Mucosa of rectum (tissue), 2 donors: ENCODE measurements at regions not wholly inside any gene's neighbourhood (a gene's known extent, or its start where the extent isn't known, plus 50 kb on each side); places are given as distances from the start of the nearest gene placed in this dataset.
"Not testable (repeated sequence)": the region's sequence is repeated elsewhere in the genome, so short reads cannot be mapped to it uniquely, and the experiment has no call there.

Source experiments
- H3K27ac ChIP-seq, 2 donors: one replicate each; pipeline ENCODE4 v1.7.0; 2013; ENCODE audit warnings: inconsistent platforms in 2 of 2, low read depth in 2 of 2, low read length in 2 of 2
- H3K27me3 ChIP-seq, 2 donors: one replicate each; pipeline ENCODE4 v1.7.0; 2013; ENCODE audit warnings: low read length in 2 of 2; ENCODE audit not compliant: control insufficient read depth in 2 of 2, insufficient read depth in 2 of 2
- H3K36me3 ChIP-seq, 2 donors: one replicate each; pipeline ENCODE4 v1.7.0; 2013; ENCODE audit warnings: low read length in 2 of 2; ENCODE audit not compliant: control insufficient read depth in 2 of 2, insufficient read depth in 2 of 2
- H3K4me1 ChIP-seq, 2 donors: one replicate each; pipeline ENCODE4 v1.7.0; 2013; ENCODE audit warnings: low read length in 2 of 2, mild to moderate bottlenecking in 1 of 2; ENCODE audit not compliant: control insufficient read depth in 2 of 2, insufficient read depth in 2 of 2
- H3K4me3 ChIP-seq, 2 donors: one replicate each; pipeline ENCODE4 v1.7.0; 2013; ENCODE audit warnings: low read length in 2 of 2
- H3K9ac ChIP-seq, 2 donors: one replicate each; pipeline ENCODE4 v1.7.0; 2013; ENCODE audit warnings: low read length in 2 of 2, low read depth in 1 of 2, mild to moderate bottlenecking in 1 of 2
- H3K9me3 ChIP-seq, 2 donors: one replicate each; pipeline ENCODE4 v1.7.0; 2013; ENCODE audit warnings: low read length in 2 of 2; ENCODE audit not compliant: control insufficient read depth in 2 of 2
- donor health status: healthy.
- donor health status: Normal muscosa, but diverticular disease.

DNA sequence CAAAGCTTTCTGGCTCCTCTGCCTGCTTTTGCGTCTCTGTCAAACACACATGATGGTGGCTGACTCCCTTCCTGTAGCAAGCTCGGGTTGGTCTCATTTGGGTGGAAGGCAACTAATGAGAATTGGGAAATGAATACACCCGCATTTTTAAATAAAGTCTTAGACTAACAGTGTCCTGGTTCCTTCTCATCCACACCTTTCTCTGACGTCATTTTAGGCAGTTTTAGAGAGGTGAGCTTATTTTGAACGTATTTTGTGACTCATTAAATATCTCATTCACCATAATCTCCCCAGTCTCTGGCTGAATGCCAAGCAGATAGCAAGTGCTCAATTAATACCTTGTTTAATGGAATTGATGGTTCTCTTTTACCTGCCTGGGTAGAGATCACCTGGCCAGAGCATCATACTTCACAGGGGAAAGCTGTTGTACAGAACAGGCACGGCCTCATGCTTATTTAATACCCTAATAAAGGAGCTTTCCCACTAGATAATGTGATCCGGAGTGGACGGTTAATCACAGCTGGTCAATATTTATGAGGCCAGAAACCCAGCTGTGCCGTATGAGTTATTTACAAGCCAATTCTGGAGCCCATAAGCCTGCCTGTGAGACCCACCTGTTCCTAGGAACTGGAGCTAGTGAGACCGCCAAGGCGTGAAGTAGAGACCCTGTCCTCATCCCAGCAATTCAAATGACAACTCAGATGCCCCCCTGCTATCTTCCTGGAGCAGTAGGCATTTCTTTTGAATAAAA lies 149.7 kb upstream of the PROK2 start:
- Histone ChIP-seq H3K9me3 (no peaks in the 10 kb centered on the region), H3K4me1 (no peaks in the 10 kb centered on the region), H3K9ac (no peak overlapping the region), H3K27ac (no peak overlapping the region), H3K27me3 (no peaks in the 10 kb centered on the region), H3K4me3 (no peak overlapping the region), H3K36me3 (no peaks in the 10 kb centered on the region)

- Histone ChIP-seq H3K9ac (no peak overlapping the region), H3K9me3 (no peaks in the 10 kb centered on the region), H3K27ac (no peak overlapping the region), H3K36me3 (no peaks in the 10 kb centered on the region), H3K27me3 (no peaks in the 10 kb centered on the region), H3K4me3 (no peak overlapping the region), H3K4me1 (no peaks in the 10 kb centered on the region)
Measured at GRCh38 chr3:71931922-71932321, 147.0 kb upstream of the PROK2 start.

DNA sequence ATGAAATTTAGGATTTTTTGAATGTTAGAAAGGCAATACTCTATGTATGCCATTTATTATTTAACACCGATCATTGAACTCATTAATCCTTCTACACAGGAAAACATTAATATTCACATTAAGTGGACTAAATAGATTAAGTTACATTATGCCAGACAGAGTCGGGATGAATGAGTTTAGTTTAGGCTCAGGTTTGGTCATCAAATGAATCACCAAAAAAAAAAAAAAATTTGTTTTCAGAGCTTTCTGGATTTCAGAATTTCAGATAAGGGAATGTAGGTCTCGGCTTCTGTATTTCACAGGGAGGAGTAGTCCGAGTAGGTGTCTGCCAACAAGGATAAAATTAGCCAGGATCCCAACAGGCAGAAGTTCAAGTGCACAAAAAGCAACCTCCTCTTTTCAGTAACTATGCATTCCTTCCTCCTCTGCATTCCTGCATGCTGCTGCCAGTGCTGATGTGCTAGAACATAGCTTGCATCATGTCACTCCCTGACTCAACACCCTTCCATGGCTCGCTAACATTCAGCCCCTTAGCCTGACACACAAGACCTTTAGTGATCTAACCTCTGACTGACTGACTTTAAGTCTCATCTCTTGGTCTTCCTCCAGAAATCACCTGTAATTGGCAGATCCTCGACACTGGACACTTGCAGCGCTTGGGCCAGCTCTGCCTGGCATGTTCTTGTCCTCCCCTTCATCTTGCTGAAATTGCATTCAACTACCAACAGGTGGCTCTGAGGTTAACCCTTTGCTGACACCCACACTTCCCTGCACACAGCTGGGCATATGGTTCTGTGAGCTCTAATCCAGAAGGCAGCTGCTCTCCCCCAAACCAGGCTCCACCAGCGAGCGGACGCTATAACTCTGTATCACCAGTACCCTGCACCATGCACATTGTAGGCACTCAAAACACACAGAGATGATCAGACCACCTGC lies 145.4 kb upstream of the PROK2 start:
- Histone ChIP-seq H3K27me3 (no peaks in the 10 kb centered on the region), H3K36me3 (no peaks in the 10 kb centered on the region), H3K27ac (no peak overlapping the region), H3K9me3 (no peaks in the 10 kb centered on the region), H3K4me3 (no peak overlapping the region), H3K9ac (no peak overlapping the region), H3K4me1 (no peaks in the 10 kb centered on the region)

DNA sequence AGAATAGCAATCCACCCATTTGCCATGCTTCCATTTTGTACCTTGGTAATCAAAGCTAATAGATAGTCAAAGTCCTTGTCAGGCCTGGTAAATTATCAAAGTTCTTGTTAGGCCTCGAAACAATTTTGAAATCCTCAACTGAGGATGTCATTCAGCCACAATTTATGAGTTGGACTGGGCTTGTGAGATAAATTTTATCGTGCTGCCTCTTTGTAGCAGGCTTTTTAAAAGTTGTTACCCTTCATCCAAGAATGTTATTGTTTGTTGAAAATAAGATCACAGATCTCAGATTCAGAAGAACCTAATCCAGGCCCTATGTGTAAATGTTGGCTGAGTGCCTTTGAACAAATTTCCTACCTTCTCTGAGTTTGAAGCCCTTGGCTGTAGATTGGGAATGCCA lies 143.3 kb upstream of the PROK2 start:
- Histone ChIP-seq H3K27ac (no peak overlapping the region), H3K4me3 (no peak overlapping the region), H3K4me1 (no peaks in the 10 kb centered on the region), H3K9me3 (no peaks in the 10 kb centered on the region), H3K9ac (no peak overlapping the region), H3K36me3 (no peaks in the 10 kb centered on the region), H3K27me3 (no peaks in the 10 kb centered on the region)

DNA sequence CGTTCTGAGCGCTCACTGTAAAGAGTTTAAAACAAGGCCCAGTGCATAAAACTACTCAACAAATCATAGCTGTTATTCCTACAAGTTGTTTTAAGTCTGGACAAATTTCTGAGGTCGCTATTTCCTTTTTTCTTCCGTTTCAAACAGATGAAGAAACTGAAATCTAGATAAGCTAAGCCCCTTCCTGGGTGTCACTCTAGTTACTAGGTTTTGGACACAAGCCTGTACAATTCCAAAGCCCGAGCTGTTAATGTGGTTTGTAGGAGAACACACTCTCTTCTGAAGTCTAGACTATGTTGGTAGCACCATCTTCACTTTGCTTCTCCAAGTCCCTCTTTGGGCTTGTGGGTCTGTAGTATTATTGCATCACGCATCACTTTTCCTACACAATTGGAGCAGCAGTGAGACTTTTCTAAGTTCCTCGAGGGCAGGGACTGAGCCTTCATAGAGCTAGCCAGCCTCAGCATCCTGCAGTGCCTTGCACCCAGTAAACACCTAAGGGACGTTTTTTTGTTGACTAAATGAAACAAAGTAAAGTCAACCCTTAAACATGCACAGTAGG lies 142.6 kb upstream of the PROK2 start:
- H3K36me3 ChIP-seq = no peaks in the 10 kb centered on the region
- no peaks in the 10 kb centered on the region for H3K4me1 ChIP-seq

GRCh38 chr3:71926616-71927015 lies 141.7 kb upstream of the PROK2 start:
- Histone ChIP-seq H3K36me3 (no peaks in the 10 kb centered on the region), H3K4me1 (no peaks in the 10 kb centered on the region), H3K9me3 (no peaks in the 10 kb centered on the region), H3K27ac (no peak overlapping the region), H3K27me3 (no peaks in the 10 kb centered on the region), H3K9ac (no peak overlapping the region), H3K4me3 (no peak overlapping the region)

More for the DNA sequence above, 142.6 kb upstream of the PROK2 start:
- Histone ChIP-seq H3K27me3 (no peaks in the 10 kb centered on the region), H3K9me3 (no peaks in the 10 kb centered on the region), H3K4me3 (no peak overlapping the region), H3K9ac (no peak overlapping the region), H3K27ac (no peak overlapping the region)

DNA sequence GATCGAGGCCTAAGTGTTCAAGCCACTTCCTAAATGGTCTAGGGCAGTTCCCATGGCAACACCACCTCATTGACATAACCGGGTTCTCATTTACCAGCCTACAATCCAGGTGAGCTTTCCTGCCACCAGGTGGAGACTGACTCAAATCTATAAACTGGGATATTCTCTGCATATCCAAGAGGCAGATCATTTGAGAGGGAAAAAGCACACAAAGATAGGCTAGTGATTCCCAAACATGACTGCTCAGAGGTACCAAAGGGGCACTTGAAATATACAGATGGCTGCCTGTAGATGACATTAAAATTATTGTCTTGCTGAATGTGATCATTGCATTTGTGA lies 141.3 kb upstream of the PROK2 start:
- Histone ChIP-seq H3K27ac (no peak overlapping the region), H3K4me3 (no peak overlapping the region), H3K36me3 (no peaks in the 10 kb centered on the region), H3K9me3 (no peaks in the 10 kb centered on the region), H3K27me3 (no peaks in the 10 kb centered on the region), H3K9ac (no peak overlapping the region), H3K4me1 (no peaks in the 10 kb centered on the region)

- H3K9ac ChIP-seq, H3K9me3 ChIP-seq, H3K27ac ChIP-seq, H3K27me3 ChIP-seq, H3K4me3 ChIP-seq, H3K36me3 ChIP-seq, H3K4me1 ChIP-seq: not testable (repeated sequence)
Measured at GRCh38 chr3:71925511-71926261, 140.7 kb upstream of the PROK2 start.

DNA sequence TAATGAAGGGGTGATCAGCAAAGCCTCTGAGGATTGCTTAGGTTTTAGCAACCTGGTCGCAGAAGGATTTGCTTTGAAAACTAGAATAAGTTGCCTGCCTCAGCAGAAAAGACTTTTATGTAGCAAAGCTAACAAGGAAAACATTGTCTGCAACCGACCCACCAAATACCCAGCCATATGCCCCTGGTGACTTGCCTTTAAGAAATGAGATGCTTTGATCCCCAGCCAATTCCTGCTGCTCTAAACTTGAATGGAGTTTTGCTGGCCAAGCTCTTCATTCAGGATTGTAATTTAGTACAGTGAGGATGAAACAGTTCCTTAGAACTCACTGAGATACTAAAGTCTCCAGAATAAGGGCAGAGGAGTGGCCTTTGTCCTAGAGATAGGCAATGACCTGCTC lies 139.8 kb upstream of the PROK2 start:
- Histone ChIP-seq H3K36me3 (no peaks in the 10 kb centered on the region), H3K4me3 (no peak overlapping the region), H3K27me3 (no peaks in the 10 kb centered on the region), H3K27ac (no peak overlapping the region), H3K4me1 (no peaks in the 10 kb centered on the region), H3K9ac (no peak overlapping the region), H3K9me3 (no peaks in the 10 kb centered on the region)

DNA sequence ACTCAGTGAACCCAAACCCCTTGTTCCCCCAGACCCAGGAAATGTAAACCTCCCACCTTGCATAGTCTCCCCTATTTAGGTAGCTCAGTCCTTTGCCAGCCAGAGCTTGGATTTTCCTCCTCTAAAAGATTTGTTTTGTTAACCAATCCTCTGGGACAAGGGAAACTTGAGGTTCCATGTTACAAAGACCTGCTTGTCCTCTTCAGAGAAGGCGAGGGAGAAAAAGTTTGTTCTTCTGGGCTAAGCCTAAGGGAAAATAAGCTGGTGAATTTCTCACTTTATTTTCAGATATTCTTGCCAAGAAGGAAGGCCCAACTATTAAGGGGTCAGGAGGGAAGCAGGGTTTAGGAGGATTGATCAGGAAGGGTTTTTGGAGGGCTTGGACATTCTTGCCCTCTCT lies 136.1 kb upstream of the PROK2 start:
- Histone ChIP-seq H3K36me3 (no peaks in the 10 kb centered on the region), H3K4me3 (no peak overlapping the region), H3K9ac (no peak overlapping the region), H3K27ac (no peak overlapping the region), H3K27me3 (no peaks in the 10 kb centered on the region), H3K4me1 (no peaks in the 10 kb centered on the region), H3K9me3 (no peaks in the 10 kb centered on the region)
